Naive thymus-derived CD4-positive, alpha-beta T cell (primary cell): ENCODE measurements at regions not wholly inside any gene's neighbourhood (a gene's known extent, or its start where the extent isn't known, plus 50 kb on each side); places are given as distances from the start of the nearest gene placed in this dataset.

Experiments
- ATAC-seq: fragments of 150-1000 bp; cut with Tn5 transposase; 2 replicates; pipeline ENCODE4 v1.10.0; 2021; ENCODE audit warnings: mild to moderate bottlenecking, moderate library complexity
- CTCF ChIA-PET: fragments of 350-600 bp; sonication (Branson Sonifier 250); formaldehyde crosslinking; loops from one replicate; lab custom pipeline; 2021; ENCODE audit warnings: antibody characterized with exemption; lab: Charles Lee
- POLR2A ChIA-PET: fragments of 350-600 bp; sonication (Branson Sonifier 250); formaldehyde crosslinking; loops from one replicate; lab custom pipeline; 2021; ENCODE audit warnings: antibody characterized with exemption, inconsistent platforms; lab: Charles Lee
- DNase-seq, 9 donors: peaks; one replicate each; pipeline versions ENCODE4 v3.0.0 to v3.0.0-alpha.2; 2020 to 2022; ENCODE audit warnings: mixed read lengths in 1 of 9
- H3K27ac ChIP-seq: one replicate; pipeline ENCODE4 v1.7.0; 2013; ENCODE audit warnings: mild to moderate bottlenecking, low read depth, low read length, moderate library complexity
- H3K27me3 ChIP-seq, 2 donors: one replicate each; pipeline ENCODE4 v1.7.0; 2013; ENCODE audit warnings: low read length in 2 of 2, mild to moderate bottlenecking in 2 of 2, moderate library complexity in 2 of 2; ENCODE audit not compliant: control insufficient read depth in 2 of 2, insufficient read depth in 2 of 2
- H3K36me3 ChIP-seq, 3 experiments: 1 replicate in 2 of 3; 2 replicates in 1 of 3; pipeline ENCODE4 v1.7.0; 2013; ENCODE audit warnings: low read length in 3 of 3, mild to moderate bottlenecking in 3 of 3, moderate library complexity in 1 of 3; ENCODE audit not compliant: insufficient read depth in 3 of 3, control insufficient read depth in 2 of 3
- H3K4me1 ChIP-seq, 2 donors: one replicate each; pipeline ENCODE4 v1.7.0; 2013; ENCODE audit warnings: low read length in 2 of 2, mild to moderate bottlenecking in 2 of 2, moderate library complexity in 1 of 2; ENCODE audit not compliant: control insufficient read depth in 2 of 2, insufficient read depth in 2 of 2
- H3K4me3 ChIP-seq: 2 replicates; pipeline ENCODE4 v1.7.0; 2013; ENCODE audit warnings: mild to moderate bottlenecking, low read length
- H3K9me3 ChIP-seq, 3 experiments: 1 replicate in 2 of 3; 2 replicates in 1 of 3; pipeline ENCODE4 v1.7.0; 2013; ENCODE audit warnings: low read length in 3 of 3; ENCODE audit not compliant: control insufficient read depth in 2 of 3
- H3K27ac Mint-ChIP-seq, 9 donors: one replicate each; pipeline ENCODE4 v1.8.0; 2020 to 2022; ENCODE audit warnings: mixed read lengths in 9 of 9, mild to moderate bottlenecking in 8 of 9, moderate library complexity in 5 of 9, inconsistent platforms in 2 of 9
- H3K27me3 Mint-ChIP-seq, 5 donors: one replicate each; pipeline ENCODE4 v1.8.0; 2021 to 2022; ENCODE audit warnings: mixed read lengths in 5 of 5, mild to moderate bottlenecking in 1 of 5
- H3K36me3 Mint-ChIP-seq, 5 donors: one replicate each; pipeline ENCODE4 v1.8.0; 2020 to 2022; ENCODE audit warnings: mixed read lengths in 5 of 5, mild to moderate bottlenecking in 3 of 5, inconsistent platforms in 1 of 5
- H3K4me1 Mint-ChIP-seq, 7 donors: one replicate each; pipeline ENCODE4 v1.8.0; 2020 to 2022; ENCODE audit warnings: mixed read lengths in 7 of 7, mild to moderate bottlenecking in 3 of 7, inconsistent platforms in 1 of 7
- H3K4me3 Mint-ChIP-seq, 10 donors: one replicate each; pipeline ENCODE4 v1.8.0; 2020 to 2022; ENCODE audit warnings: mild to moderate bottlenecking in 10 of 10, mixed read lengths in 10 of 10, moderate library complexity in 6 of 10, inconsistent platforms in 2 of 10
- H3K9me3 Mint-ChIP-seq, 11 donors: one replicate each; pipeline ENCODE4 v1.8.0; 2020 to 2022; ENCODE audit warnings: mixed read lengths in 11 of 11, mild to moderate bottlenecking in 4 of 11, inconsistent platforms in 1 of 11, moderate library complexity in 1 of 11
- intact Hi-C, 2 donors: fragments of 100-400 bp; cut with micrococcal nuclease; formaldehyde crosslinking; loops; one replicate each; pipeline ENCODE4 v1.15.1; 2023

DNA sequence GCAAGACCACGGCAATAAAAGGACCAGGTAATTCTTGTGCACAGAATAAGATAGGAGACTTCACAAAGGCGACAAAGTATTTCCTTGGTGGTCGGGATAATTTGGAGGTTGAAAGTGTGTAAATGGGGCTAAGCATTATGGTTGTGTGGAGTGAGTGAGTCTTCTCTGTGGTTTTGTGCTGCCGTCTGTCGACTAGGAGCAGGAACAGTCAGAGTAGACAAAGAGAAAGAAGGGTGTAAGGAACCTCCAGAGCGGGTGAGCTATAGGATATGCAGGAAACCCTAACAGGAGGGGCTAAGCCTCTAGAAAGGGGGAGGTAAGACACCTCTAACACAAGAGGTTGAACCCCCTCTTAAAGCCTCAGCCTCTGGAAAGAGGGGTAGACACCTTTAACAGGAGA is 201.6 kb downstream of the SH2D4B start:
- CTCF ChIA-PET, result no interaction called here
- POLR2A ChIA-PET, result no interaction called here
- H3K4me3 ChIP-seq, result no peak overlapping the region
- H3K9me3 ChIP-seq, result no peaks in the 10 kb centered on the region
- no peaks in the 10 kb centered on the region for H3K4me1 ChIP-seq
- H3K4me3 Mint-ChIP-seq, result no peak overlapping the region
- no peaks in the 10 kb centered on the region for H3K27me3 ChIP-seq
- H3K36me3 Mint-ChIP-seq, result no peaks in the 10 kb centered on the region
- no peaks in the 10 kb centered on the region for H3K36me3 ChIP-seq
- peaks cover 9 to 25% (median 20%) of the 10 kb centered on the region in 5 donors for H3K27me3 Mint-ChIP-seq
- H3K4me1 Mint-ChIP-seq, result no peaks in the 10 kb centered on the region
- no peak for ATAC-seq
- no peak overlapping the region for H3K27ac ChIP-seq
- intact Hi-C loops, result no loop called here
- H3K27ac Mint-ChIP-seq, result no peak overlapping the region
- no peak for DNase-seq
- H3K9me3 Mint-ChIP-seq, result no peaks in the 10 kb centered on the region

DNA sequence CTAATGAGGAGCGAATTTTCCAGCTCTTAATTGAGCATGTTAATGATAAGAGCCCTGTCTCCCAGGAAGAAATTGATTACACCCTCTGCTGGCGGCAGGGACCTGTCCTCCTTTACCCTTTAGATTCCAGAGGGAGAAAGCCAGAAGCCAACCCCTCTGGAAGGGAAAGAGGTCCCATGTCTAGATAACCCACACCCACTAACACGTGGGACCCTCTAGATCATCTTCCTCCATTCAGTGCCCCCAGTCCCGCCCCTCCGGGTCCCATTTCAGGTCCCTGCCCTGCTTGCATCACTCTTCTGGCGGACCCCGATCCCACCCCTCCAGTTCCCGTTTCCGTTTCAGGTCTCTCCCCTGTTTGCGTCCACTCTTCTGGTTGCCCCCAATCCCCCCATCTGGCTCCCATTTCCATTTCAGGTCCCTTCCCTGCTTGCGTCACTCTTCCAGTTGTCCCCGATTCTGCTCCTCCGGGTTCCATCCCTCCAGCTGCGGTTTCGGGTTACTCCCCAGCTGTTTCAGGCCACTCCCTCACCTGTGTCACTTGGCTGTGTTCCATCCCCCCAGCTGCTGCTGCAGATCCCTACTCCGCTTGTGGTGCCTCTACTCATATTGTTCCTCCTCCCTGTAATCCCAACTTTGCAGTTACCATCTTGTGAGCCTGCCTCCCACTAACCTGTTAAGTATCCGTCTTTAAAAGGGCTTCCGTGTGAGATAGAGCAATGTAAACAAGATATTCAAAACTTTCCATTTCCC is 202.4 kb downstream of the SH2D4B start:
- Mint-ChIP-seq H3K4me1 (no peaks in the 10 kb centered on the region), H3K27ac (no peak overlapping the region), H3K27me3 (peaks cover 11 to 21% (median 19%) of the 10 kb centered on the region in 5 donors), H3K36me3 (no peaks in the 10 kb centered on the region), H3K9me3 (no peaks in the 10 kb centered on the region), H3K4me3 (no peak overlapping the region)
- Histone ChIP-seq H3K4me3 (no peak overlapping the region), H3K27me3 (no peaks in the 10 kb centered on the region), H3K36me3 (no peaks in the 10 kb centered on the region), H3K4me1 (no peaks in the 10 kb centered on the region), H3K9me3 (no peaks in the 10 kb centered on the region), H3K27ac (no peak overlapping the region)
- POLR2A ChIA-PET, result no interaction called here
- intact Hi-C loops, result no loop called here
- ATAC-seq (no peak), DNase-seq (no peak)
- CTCF ChIA-PET, result no interaction called here

DNA sequence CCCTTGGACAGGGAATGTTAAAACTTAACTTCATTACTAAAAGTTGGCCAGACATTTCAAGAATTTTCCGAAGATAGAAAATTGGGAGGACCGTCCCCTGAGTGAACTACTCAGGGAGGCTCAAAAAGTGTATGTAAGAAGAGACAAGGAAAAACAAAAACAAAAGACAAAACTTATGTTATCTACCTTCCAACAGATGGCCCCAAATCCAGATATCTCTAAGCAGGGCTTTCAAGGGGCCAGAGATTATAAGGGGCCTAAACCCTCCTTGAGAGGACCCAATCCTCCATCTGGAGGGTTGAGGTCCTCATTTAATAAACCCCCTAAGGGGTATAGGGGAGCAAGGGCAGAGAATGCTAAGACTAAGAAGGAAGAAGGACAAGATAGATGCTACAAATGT is 203.6 kb downstream of the SH2D4B start:
- Mint-ChIP-seq H3K4me1 (no peaks in the 10 kb centered on the region), H3K27ac (no peak overlapping the region), H3K4me3 (no peak overlapping the region), H3K9me3 (no peaks in the 10 kb centered on the region), H3K36me3 (no peaks in the 10 kb centered on the region), H3K27me3 (peaks cover 12 to 21% (median 19%) of the 10 kb centered on the region in 5 donors)
- intact Hi-C loops, result no loop called here
- Histone ChIP-seq H3K9me3 (no peaks in the 10 kb centered on the region), H3K36me3 (no peaks in the 10 kb centered on the region), H3K4me3 (no peak overlapping the region), H3K27ac (no peak overlapping the region), H3K27me3 (no peaks in the 10 kb centered on the region), H3K4me1 (no peaks in the 10 kb centered on the region)
- no peak for ATAC-seq
- DNase-seq, result no peak
- ChIA-PET POLR2A (no interaction called here), CTCF (no interaction called here)

DNA sequence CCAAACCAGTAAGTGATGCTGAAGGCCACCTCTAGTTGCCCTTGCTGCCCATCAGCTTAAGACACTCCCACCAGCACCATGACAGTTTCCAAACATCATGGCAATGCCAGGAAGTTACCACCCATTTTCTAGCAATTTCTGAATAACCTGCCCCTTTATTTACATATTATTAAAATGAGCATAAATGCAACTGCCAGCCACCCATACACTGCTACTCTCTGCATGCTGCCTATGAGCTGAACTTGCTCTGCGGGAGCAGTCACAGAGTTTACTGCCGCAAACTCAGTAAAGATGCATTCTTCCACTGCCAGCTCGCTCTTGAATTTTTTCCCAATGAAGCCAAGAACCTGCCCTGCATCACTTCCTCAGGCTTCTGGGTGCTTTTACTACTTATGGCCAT is 212.6 kb downstream of the SH2D4B start:
- Mint-ChIP-seq H3K4me1 (no peaks in the 10 kb centered on the region), H3K27ac (no peak overlapping the region), H3K36me3 (peaks cover 0 to 4% (median 0%) of the 10 kb centered on the region in 5 donors), H3K9me3 (peaks cover 0 to 5% (median 2%) of the 10 kb centered on the region in 11 donors), H3K4me3 (no peak overlapping the region), H3K27me3 (peaks cover 0 to 24% (median 17%) of the 10 kb centered on the region in 5 donors)
- H3K4me1 ChIP-seq, result no peaks in the 10 kb centered on the region
- H3K27me3 ChIP-seq, result no peaks in the 10 kb centered on the region
- no peak overlapping the region for H3K27ac ChIP-seq
- ChIA-PET CTCF (no interaction called here), POLR2A (no interaction called here)
- no peak overlapping the region for H3K4me3 ChIP-seq
- no peaks in the 10 kb centered on the region for H3K9me3 ChIP-seq
- intact Hi-C loops, result no loop called here
- DNase-seq, result no peak
- no peak for ATAC-seq
- H3K36me3 ChIP-seq, result no peaks in the 10 kb centered on the region

DNA sequence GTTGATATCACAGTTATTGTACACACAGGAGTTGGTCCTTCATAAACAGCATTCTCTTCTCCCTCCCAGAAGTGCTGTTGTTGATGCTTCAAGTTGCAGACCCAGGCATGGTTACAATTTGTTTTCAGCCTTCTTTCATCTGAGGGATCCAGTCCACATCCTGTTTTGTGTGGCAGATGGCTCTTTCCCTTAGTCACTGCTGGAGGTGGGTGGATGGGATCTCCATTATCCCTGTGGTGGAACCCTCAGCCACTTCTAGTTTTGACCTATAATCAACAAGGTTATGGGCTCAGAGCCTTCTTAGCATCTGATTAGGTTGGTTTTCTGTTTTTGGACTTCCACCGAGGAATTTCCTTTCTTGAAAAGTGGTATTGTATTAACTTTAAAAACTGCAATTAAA is 214.2 kb downstream of the SH2D4B start:
- H3K27ac Mint-ChIP-seq, result no peak overlapping the region
- ChIA-PET POLR2A (no interaction called here), CTCF (no interaction called here)
- H3K4me1 ChIP-seq, result no peaks in the 10 kb centered on the region
- no peaks in the 10 kb centered on the region for H3K4me1 Mint-ChIP-seq
- peaks cover 0 to 34% (median 27%) of the 10 kb centered on the region in 5 donors for H3K27me3 Mint-ChIP-seq
- H3K4me3 ChIP-seq, result no peak overlapping the region
- no peak overlapping the region for H3K27ac ChIP-seq
- H3K36me3 Mint-ChIP-seq, result peaks cover 0 to 4% (median 0%) of the 10 kb centered on the region in 5 donors
- no peak for DNase-seq
- H3K36me3 ChIP-seq, result no peaks in the 10 kb centered on the region
- intact Hi-C loops, result no loop called here
- no peak overlapping the region for H3K4me3 Mint-ChIP-seq
- no peaks in the 10 kb centered on the region for H3K9me3 ChIP-seq
- no peak for ATAC-seq
- H3K9me3 Mint-ChIP-seq, result peaks cover 0 to 5% (median 2%) of the 10 kb centered on the region in 11 donors
- H3K27me3 ChIP-seq, result no peaks in the 10 kb centered on the region

DNA sequence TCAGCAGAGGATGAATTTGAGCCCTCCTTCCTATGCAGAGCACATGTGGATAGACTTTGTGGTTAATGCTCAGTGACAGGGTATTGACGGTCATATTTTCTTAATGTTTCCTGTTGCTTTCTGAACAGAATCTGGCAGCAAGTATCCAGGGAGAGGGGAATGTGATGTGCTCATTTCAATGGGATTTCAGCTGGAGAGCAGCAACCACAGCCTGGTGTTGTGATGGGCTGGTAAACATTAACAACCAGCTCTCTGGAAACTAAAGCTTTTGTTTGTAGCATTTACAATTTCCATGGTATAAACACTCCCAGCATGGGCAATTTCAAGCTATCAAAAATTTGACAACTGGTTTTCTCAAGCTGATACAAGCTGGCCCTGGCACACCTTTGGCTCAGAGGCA is 215.9 kb downstream of the SH2D4B start:
- ATAC-seq, result no peak
- H3K27me3 ChIP-seq, result no peaks in the 10 kb centered on the region
- ChIA-PET CTCF (no interaction called here), POLR2A (no interaction called here)
- H3K27ac ChIP-seq, result no peak overlapping the region
- H3K4me1 ChIP-seq, result no peaks in the 10 kb centered on the region
- H3K27me3 Mint-ChIP-seq, result peaks cover 0 to 36% (median 32%) of the 10 kb centered on the region in 5 donors
- peaks cover 0 to 4% (median 0%) of the 10 kb centered on the region in 5 donors for H3K36me3 Mint-ChIP-seq
- H3K27ac Mint-ChIP-seq, result no peak overlapping the region
- intact Hi-C loops, result no loop called here
- peaks cover 0 to 5% (median 2%) of the 10 kb centered on the region in 11 donors for H3K9me3 Mint-ChIP-seq
- H3K9me3 ChIP-seq, result no peaks in the 10 kb centered on the region
- no peak for DNase-seq
- no peaks in the 10 kb centered on the region for H3K36me3 ChIP-seq
- H3K4me3 ChIP-seq, result no peak overlapping the region
- no peak overlapping the region for H3K4me3 Mint-ChIP-seq
- no peaks in the 10 kb centered on the region for H3K4me1 Mint-ChIP-seq

DNA sequence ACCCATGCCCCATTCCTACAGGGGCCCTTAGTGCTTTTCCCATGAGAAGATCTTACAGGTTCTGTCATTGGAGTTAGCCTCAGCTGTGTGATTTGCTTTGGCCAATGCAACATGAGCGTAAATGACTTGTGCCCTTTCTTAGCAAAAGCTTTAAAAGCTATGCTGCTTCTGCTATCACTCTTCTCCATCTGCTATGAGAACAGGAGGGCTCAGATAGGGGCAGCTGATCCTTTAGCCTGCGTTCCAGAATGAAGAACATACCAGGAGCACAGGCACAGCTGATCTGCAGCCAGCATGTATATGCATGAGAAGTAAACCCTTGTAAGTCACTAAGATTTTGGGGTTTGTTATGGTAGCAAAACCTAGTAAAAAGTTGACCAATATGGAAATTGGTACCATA is 218.2 kb downstream of the SH2D4B start:
- intact Hi-C loops, result no loop called here
- peak overlapping the region in 1 of 9 donors; percentile 21 for H3K27ac Mint-ChIP-seq
- Histone ChIP-seq H3K4me3 (no peak overlapping the region), H3K27me3 (no peaks in the 10 kb centered on the region), H3K27ac (no peak overlapping the region), H3K4me1 (no peaks in the 10 kb centered on the region), H3K36me3 (no peaks in the 10 kb centered on the region), H3K9me3 (no peaks in the 10 kb centered on the region)
- H3K4me3 Mint-ChIP-seq, result no peak overlapping the region
- peaks cover 0 to 5% (median 1%) of the 10 kb centered on the region in 11 donors for H3K9me3 Mint-ChIP-seq
- H3K27me3 Mint-ChIP-seq, result peaks cover 0 to 39% (median 30%) of the 10 kb centered on the region in 5 donors
- peaks cover 0 to 4% (median 0%) of the 10 kb centered on the region in 5 donors for H3K36me3 Mint-ChIP-seq
- ATAC-seq (no peak), DNase-seq (no peak)
- CTCF ChIA-PET, result no interaction called here
- no peaks in the 10 kb centered on the region for H3K4me1 Mint-ChIP-seq
- POLR2A ChIA-PET, result no interaction called here
